C1 segment of cervical spinal cord (tissue), 14 donors: ENCODE measurements at regions not wholly inside any gene's neighbourhood (a gene's known extent, or its start where the extent isn't known, plus 50 kb on each side); places are given as distances from the start of the nearest gene placed in this dataset.

Source experiments
- DNase-seq, 14 donors: peaks; one replicate each; lab custom pipeline; 2025; lab: John Stamatoyannopoulos, UW

DNA sequence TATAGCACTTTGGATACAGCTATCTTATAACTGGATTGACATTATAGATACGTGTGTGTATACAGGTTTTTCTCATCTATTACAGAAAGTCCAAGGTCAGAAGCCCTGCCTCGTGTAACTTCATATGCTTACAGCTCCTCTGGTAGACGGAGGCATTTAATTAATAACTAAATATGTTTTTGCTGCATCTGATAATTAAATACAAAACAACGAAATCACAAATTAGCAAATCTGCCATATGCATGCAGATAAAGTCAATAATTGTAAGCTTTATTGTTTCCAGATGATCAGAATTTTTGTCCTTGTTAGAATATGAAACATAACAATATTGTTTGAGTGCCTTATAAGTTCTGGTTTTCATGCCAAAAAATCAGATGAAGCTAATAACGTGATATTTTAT lies 717.7 kb downstream of the LIG4 start:
- DNase-seq, result no peak

DNA sequence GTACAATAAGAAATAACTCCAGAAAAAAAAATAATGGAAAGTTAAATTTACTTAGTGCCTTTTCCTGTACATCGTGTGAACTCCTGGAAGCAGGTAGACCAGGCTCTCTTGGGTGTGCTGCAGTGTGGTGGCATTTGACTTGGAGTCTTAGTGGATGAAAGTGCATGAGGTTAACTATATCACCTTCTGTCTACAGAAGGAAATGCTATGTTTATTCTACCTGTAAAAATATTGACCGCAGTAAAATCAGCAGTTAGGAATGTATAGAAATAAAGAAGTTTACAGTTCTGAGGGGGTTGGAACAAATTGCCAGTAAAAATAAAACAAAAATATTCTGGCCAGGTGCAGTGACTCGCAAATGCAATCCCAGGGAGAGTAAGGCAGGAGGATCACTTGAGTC lies 722.1 kb downstream of the LIG4 start:
- no peak for DNase-seq

DNA sequence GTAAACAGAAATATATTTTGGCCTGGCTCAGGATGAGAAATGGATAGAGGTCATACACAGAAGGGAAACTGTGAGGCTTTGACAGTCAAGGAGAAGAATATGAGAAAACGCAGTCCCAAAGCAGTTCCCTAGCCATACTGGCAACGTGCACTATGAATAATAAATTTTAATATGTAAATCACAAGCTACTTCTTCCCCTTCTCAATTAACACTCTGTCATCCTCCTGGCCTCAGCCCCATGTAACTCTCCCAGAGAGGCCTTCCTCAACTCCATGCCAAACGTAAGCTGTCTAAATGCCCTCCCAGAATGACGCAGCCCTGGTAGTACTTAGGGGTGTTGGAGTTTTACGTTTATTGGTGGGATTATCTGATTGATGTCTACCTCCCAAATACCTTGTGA lies 732.6 kb downstream of the LIG4 start:
- DNase-seq, result no peak

DNA sequence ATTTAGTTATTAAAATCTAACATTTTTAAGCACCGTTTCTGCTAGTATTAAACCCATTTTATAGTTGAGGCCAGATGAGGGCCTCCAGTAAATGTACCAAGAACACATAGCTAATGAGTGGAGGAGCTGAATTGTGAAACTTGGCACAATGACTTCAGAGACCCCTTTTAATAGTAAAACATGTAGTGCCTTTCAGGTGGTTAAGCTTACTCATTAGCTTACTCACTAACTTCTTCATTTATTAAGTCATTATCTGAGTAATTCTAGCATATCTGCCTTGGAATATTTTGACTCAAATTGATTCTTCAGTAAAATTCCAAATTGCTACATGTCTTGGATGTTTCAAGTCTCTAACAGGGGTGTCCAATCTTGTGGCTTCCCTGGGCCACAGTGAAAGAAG lies 735.2 kb downstream of the LIG4 start:
- DNase-seq, result no peak

DNA sequence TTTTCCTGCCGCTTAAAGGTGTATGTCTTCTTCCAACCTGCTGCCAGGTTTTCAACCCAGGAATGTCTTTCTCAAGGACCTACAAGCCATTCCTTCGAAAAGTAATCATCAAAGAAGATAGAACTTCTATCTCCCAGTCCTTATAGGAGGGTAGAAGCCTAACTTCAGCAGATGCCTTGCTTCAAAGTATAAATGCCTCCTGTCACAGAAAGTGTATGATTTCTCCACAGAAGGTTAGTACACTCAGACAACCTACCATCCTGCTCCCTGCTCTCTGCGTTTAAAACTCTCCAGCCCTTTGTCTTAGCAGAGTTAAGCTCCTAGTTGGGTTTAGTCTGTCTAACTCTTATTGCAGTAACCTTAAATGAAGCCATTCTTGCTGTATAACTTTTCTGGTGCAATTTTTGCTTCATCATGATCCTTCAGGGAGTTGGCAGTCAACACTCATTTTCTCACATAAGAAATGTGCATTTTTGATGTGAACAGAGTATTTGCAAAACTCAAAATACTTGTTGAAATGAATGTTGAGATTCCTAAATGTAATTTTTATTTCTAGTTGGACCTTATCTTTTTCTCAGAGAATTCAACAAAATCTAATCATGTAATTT lies 737.5 kb downstream of the LIG4 start:
- DNase-seq, result no peak

DNA sequence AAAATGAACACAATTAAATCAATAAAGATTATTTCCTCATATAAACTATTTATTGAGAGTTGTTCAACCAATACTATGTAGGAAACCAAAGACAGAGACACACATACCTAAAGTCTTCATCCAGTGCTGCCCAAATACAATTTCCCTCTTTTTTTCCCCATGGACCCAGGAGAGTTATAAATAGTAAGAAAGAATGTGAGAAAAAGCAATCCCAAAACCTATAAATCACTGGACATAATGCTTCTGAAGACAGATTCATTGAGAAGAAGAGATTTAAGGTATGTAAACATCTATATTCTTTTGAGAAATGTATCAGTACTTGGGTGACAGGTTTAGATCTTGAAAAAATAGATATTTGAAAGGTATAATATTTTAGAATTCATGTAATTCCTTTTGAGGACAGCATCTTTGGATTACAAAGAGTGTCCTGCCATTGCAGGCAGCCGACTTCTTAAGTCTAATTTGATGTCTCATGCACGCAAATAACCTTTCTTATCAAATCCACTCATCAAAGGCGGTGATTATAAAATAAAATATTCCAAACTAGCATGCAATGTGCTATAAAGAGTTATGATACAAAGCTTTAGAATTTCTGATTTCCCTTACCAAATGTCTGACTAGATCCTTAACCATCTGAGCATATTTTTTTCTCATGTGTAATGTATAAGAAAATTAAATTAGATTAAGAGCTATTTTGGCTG lies 739.4 kb downstream of the LIG4 start:
- DNase-seq, result no peak

DNA sequence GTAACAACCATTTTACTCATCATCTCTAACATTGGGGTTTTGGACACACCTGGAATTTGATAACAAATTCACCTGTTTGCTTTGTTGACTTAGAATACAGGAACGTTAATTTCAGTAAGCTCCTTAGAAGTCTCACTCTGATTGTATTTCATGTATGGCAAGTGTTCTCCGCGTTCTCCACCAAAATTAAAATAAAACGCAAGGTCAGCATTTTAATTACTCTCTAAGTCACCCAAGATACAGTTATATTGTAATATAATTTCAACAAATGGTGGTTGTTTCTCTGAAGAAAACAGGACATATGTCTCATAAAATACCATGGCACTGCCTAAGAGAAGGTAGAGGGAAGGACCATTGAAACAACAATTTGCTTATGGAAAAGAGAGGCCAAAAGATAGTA lies 742.1 kb downstream of the LIG4 start:
- no peak for DNase-seq

DNA sequence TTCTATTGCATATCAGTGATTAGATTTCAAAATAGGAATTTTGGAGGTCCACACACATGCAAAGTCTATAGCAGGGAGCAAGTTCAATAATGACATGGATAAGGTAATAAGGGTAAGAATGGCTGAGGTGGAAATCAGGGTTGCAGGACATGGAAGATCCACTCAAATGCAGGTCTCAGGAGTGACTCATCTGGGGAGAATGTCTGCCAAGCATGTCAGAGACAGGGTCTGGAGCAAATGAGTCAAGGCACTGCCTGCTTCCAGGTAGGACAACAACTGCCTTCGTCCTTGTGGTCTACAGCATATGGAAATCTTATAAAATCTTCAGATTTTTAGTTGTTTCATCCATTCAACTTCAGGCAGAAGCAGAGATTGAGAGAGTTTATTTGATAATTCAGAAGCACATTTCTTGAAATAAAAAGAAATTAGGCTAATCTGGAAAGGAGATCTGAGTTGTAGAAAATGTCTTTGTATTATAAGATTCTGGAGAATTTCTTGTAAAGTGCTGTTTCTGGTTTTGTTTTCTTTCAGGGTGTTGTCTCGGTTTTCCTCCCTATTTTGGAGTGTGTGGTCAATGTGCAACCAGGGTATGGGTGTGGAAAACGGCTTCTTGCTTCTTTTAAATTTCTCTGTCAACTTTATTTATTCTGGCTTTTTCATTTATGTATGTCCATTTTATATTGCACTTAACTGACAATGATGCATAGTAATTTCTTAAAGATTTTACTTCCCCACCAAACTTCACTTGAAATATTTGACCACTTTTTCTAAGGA lies 748.8 kb downstream of the LIG4 start:
- no peak for DNase-seq

DNA sequence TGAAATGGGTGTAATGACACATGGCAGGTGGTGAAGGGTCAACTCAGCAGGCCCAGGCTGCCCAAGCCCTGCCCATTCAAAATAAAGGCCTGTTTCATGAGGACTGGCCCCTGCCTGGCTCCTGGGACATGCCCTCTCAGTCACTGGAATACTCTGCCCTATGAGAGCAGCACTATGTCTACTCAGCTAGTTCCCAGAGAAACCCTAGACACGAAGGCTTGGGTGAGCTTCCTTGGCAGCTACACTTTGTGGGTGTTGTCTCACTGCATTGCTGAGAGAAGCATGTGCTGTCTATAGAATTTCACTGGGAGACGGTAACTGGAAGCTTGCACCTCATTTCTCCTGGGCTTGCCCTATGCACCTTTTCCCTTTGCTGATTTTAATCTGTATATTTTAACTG lies 752.8 kb downstream of the LIG4 start:
- no peak for DNase-seq

DNA sequence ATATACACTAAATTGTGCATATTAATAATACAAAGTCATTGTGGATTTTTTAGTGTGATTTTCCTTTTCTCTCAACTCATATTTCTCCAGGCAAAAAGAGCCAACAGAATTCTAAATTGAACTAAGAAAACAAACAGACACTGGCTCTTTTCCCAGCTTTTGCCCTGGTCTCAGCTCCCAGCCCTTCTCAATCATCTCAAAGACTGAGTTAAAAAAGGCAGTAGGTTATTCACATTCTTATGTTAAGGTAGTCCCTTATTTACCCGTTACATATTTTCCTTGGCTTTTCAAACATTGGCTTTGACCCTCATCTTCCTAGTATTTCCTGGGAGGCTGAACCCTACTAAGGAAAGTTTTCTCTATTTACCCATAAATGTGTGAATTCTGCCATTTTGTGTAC lies 753.6 kb downstream of the LIG4 start:
- DNase-seq, result no peak

DNA sequence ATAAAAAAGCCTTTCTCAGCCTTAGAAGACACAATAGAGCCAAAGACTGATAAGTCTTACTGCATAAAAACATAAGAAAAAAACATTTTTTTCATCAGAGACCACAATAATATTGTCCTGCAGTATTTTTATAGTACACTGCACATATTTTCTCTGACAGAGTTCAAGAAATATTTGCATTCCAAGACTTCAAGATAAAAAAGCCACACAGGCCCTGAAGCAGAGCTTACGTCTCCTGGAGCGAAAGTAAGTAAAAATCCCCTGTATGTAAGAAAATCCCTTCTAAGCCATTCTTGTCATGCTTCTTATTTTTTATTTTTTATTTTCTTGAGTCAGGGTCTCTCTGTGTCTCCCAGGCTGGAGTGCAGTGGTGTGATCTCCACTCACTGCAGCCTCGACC lies 755.9 kb downstream of the LIG4 start:
- no peak for DNase-seq

DNA sequence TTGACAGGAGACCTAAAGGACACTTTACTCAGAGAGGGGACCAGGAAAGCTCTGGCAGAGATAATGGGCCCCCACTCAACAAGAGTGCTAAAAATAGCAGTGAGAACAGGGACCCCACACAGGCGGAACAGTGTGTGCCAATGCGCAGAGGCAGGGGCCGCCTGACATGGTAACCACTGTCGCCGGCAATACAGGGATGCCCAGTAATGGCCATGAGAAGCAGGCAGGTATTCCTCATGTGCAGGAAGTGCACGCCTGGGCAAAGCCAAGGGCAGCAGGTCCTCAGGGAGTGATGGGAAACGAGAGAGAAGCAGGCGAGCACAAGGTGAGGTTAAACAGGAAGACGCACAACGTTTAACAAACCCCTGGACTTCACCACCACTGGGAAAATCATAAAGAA lies 757.1 kb downstream of the LIG4 start:
- no peak for DNase-seq

DNA sequence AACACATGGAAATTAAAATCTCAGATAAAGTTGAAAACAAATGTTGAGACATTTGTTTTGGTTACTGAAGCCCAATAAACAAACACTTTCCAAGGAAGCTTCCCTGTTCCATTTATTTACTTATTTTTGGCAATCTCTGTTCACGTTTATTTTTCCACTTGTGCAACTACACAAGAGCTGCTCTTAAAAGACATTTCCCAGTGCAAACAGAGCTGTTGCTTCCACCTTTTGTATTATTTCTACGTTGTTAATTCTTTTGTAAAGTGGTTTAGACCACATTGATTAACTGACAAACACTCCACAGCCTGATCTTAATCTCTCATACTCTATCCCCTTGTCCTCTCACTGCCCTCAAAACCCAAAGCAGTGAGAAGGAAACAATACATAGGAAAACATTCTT lies 757.6 kb downstream of the LIG4 start:
- no peak for DNase-seq

DNA sequence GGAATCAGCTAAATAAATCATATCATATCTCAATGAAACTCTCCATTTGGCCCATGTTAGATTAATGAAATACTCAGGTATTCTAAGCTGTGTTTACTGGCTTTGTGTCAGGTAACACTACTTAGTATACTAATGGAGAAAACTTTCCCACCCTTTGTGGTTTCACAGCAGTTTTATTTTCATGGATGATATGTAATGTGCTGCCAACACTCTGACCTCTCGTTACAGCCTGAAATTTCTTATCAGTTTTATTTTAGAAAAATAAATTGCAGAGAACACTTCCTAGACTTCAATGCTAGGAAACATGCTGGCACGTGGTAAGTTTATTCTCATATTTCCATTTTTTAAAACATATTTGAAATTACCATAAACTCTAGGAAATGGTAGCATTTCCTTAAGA lies 758.9 kb downstream of the LIG4 start:
- no peak for DNase-seq

DNA sequence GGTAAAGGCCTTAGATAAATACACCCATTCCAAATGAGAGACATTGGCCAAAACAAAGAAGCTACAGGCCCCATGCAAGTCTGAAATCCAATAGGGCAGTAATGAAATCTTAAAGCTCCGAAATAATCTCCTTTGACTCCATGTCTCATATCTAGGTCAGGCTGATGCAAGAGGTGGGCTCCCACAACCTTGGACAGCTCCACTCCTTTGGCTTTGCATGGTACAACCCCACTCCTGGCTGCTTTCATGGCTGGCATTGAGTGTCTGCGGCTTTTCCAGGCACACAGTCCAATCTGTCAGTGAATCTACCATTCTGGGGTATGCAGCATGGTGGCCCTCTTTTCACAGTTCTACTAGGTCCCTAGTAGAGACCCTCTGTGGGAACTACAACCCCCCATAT lies 762.5 kb downstream of the LIG4 start:
- DNase-seq, result no peak

DNA sequence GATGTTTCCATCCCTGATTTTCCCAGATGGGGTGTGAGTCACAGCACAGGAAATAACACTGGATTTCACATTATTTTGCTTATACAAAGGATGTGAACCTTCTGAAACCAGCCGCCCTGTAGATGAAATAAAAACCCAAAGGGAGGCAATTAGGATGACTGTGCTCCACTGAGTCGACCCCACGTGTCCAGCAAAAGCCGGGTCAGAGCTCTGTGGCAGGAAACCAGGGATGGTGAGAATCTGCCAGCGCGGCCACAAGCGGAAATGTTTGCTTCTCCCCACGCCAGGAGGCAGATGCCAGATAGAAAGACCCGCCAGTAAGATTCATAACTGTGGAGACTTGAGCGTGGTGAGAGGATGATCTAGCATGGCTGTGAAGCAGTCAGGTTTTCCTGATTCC lies 764.4 kb downstream of the LIG4 start:
- no peak for DNase-seq

DNA sequence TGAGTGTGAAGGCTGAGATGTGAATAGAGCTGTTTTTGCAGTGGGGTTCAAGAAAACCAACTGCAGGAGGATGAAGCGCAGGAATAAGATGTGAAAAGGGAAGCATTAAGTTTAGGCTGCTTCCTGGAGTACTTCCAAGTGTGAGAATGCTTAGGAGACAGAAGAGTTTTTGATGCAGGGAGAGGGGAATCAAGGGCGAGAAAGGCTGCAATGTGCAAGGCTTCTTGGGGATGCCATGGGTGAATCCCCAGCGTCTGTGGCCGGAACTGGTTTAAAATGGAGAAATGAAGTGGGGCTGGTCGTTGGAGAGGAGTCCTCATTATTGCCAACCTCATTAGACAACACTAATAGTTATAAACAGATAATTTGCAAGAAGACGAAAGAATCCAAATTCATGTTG lies 764.9 kb downstream of the LIG4 start:
- DNase-seq, result no peak

DNA sequence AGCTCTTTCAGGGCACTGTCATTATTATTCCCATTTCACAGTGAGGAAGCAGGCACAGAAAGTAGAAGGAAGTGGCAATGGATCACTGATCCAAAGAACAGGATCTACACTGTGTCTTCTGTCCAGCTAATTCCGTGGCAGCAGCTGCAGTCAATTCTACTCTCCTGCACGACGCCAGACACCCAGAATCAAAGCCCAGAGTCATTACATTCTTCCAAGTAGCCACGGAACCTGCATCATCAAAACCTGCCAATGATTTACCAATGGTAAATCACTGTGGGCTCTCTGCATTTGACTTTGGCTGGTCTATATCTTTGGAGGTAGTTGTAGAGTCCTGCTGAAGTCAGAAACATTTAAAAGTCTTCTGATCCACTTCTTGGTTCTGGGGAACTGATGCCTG lies 767.7 kb downstream of the LIG4 start:
- DNase-seq, result no peak

DNA sequence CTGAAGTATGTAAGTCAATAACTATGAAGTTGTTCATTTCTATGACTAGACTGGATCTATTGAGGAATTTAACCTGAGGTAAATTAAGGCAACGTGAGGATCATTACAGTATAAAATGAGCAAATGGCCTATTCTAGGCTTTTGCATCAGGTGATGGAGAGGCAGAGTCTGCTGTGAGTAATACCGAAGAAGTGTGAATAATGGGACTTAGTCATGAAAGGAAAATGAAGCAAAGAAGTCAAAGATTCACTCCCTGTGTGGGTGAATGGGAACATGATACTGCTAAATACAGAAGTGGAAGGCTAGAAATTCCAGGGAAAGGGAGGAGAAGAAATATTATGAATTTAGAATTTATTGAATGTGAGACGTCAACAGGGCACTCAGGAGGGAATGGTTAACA lies 774.1 kb downstream of the LIG4 start:
- no peak for DNase-seq

DNA sequence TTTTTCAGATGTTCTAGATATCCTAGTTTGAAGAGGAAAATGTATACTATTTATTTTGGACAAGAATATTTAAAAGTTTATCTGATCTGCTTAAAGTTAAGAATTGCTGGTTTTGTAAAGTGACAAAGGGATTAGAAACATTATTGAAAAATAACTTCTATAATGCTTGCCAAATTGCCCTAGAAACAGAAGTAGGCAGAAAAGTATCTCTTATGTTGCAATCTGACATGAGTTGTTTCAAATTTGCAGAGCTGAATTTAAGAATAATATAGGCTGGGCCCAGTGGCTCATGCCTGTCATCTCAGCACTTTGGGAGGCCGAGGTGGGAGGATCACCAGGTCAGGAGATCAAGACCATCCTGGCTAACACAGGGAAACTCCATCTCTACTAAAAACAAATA lies 777.1 kb downstream of the LIG4 start:
- no peak for DNase-seq

DNA sequence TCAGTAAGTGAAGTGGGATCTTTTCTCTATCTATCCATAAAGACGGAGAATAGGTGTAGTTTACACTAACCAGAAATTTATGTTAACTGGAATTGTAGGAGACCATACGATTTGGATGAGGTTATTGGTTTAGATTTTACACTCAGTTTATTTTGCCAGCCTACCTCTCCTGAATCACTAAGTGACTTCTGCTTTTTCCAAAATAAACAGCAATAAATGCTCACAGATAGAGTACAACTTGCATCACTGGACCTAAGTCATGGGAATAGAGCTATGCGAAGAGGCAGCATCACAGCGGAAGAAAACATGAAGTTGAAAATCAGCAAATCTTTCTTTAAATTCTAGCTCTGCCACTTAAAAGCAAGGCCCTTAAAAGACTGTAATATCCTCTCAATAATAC lies 781.0 kb downstream of the LIG4 start:
- no peak for DNase-seq

DNA sequence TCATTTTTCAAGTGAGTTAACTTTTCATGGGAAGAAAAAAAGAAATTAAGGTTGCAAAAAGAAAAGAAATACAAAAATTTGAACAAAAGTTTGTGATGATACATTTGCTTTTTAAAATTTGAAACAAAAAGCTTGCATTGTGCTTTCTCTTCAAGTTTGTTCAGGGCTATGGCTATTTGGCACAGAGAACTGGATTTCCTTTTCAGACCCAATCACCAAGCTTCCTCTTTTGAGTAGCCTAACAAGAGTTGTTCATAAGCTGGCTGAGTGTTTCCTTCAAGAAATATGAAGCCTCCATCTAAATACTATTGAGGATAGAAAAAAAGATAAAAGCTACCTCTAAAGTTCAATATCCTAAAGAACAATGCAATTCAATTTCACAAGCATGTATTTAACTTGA lies 787.8 kb downstream of the LIG4 start:
- no peak for DNase-seq

DNA sequence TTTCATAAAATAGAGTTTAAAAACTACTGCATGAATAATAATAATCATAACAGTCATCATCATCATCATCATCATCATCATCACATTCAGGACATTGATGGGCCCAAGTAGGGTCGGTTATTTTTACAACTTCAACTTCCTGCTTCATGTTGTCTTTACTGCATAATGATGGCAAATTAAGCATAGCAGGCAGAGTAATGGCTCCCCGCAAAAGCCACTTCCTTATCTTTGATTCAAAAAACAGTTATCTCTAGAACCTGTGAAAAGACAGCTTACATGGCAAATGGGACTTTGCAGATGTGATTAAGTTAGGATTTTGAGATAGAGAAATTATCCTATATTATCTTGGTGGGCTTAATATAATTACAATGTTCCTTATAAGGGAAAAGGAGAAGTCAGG lies 792.9 kb downstream of the LIG4 start:
- no peak for DNase-seq
